ENCODE measurements at regions not wholly inside any gene's neighbourhood (a gene's known extent, or its start where the extent isn't known, plus 50 kb on each side); places are given as distances from the start of the nearest gene placed in this dataset.

- intact Hi-C loops (cut with micrococcal nuclease), result no loop called here
- H3K4me1 ChIP-seq, result peaks cover 28% of the 10 kb centered on the region
- no peak for DNase-seq
Measured at GRCh38 chr13:76720821-76721220, 165.4 kb downstream of the KCTD12 start.

GRCh38 chr13:76720416-76720815 is 165.8 kb downstream of the KCTD12 start:
- no peaks in the 10 kb centered on the region for H3K36me3 ChIP-seq
- no peak overlapping the region for H3K4me3 ChIP-seq
- intact Hi-C loops (cut with micrococcal nuclease), result no loop called here
- peaks cover 24% of the 10 kb centered on the region for H3K4me1 ChIP-seq
- DNase-seq, result no peak
- no peak for TF ChIP-seq CTCF (IDR thresholded peaks at IDR 0.05; ENCODE audit: borderline replicate concordance)
- H3K27me3 ChIP-seq (ENCODE audit: low read depth), result no peaks in the 10 kb centered on the region
- H3K27ac ChIP-seq (replicated peaks), result no peak overlapping the region
- H3K9me3 ChIP-seq (replicated peaks), result no peaks in the 10 kb centered on the region

More at GRCh38 chr13:76720821-76721220, 165.4 kb downstream of the KCTD12 start:
- H3K27ac ChIP-seq (replicated peaks), result no peak overlapping the region
- no peaks in the 10 kb centered on the region for H3K27me3 ChIP-seq (ENCODE audit: low read depth)
- no peaks in the 10 kb centered on the region for H3K36me3 ChIP-seq
- H3K9me3 ChIP-seq (replicated peaks), result no peaks in the 10 kb centered on the region
- H3K4me3 ChIP-seq, result no peak overlapping the region
- TF ChIP-seq CTCF (IDR thresholded peaks at IDR 0.05; ENCODE audit: borderline replicate concordance), result no peak

- no peaks in the 10 kb centered on the region for H3K36me3 ChIP-seq
- DNase-seq, result no peak
- no peaks in the 10 kb centered on the region for H3K27me3 ChIP-seq (ENCODE audit: low read depth)
- H3K27ac ChIP-seq (replicated peaks), result no peak overlapping the region
- no peak overlapping the region for H3K4me3 ChIP-seq
- no peak for TF ChIP-seq CTCF (IDR thresholded peaks at IDR 0.05; ENCODE audit: borderline replicate concordance)
- H3K4me1 ChIP-seq, result peaks cover 20% of the 10 kb centered on the region
- intact Hi-C loops (cut with micrococcal nuclease), result no loop called here
- H3K9me3 ChIP-seq (replicated peaks), result no peaks in the 10 kb centered on the region
Measured at GRCh38 chr13:76719955-76720354, 166.2 kb downstream of the KCTD12 start.

GRCh38 chr13:76717092-76717491 is 169.1 kb downstream of the KCTD12 start:
- no peak overlapping the region for H3K4me3 ChIP-seq
- no peaks in the 10 kb centered on the region for H3K36me3 ChIP-seq
- no peak overlapping the region for H3K27ac ChIP-seq (replicated peaks)
- no peaks in the 10 kb centered on the region for H3K27me3 ChIP-seq (ENCODE audit: low read depth)
- H3K9me3 ChIP-seq (replicated peaks), result no peaks in the 10 kb centered on the region
- intact Hi-C loops (cut with micrococcal nuclease), result no loop called here
- TF ChIP-seq CTCF (IDR thresholded peaks at IDR 0.05; ENCODE audit: borderline replicate concordance), result no peak
- no peak for DNase-seq
- peaks cover 5% of the 10 kb centered on the region for H3K4me1 ChIP-seq

GRCh38 chr13:76715621-76716020 is 170.6 kb downstream of the KCTD12 start:
- no peaks in the 10 kb centered on the region for H3K36me3 ChIP-seq
- TF ChIP-seq CTCF (IDR thresholded peaks at IDR 0.05; ENCODE audit: borderline replicate concordance), result no peak
- no peaks in the 10 kb centered on the region for H3K27me3 ChIP-seq (ENCODE audit: low read depth)
- H3K9me3 ChIP-seq (replicated peaks), result no peaks in the 10 kb centered on the region
- no peak overlapping the region for H3K4me3 ChIP-seq
- intact Hi-C loops (cut with micrococcal nuclease), result no loop called here
- peaks cover 17% of the 10 kb centered on the region for H3K4me1 ChIP-seq
- DNase-seq, result no peak
- peak overlapping the region; percentile 69 for H3K27ac ChIP-seq (replicated peaks)

- no peak for TF ChIP-seq CTCF (IDR thresholded peaks at IDR 0.05; ENCODE audit: borderline replicate concordance)
- no peaks in the 10 kb centered on the region for H3K27me3 ChIP-seq (ENCODE audit: low read depth)
- H3K36me3 ChIP-seq, result no peaks in the 10 kb centered on the region
- peaks cover 22% of the 10 kb centered on the region for H3K4me1 ChIP-seq
- H3K4me3 ChIP-seq, result no peak overlapping the region
- peak overlapping the region; percentile 69 for H3K27ac ChIP-seq (replicated peaks)
- DNase-seq, result no peak
- no peaks in the 10 kb centered on the region for H3K9me3 ChIP-seq (replicated peaks)
- intact Hi-C loops (cut with micrococcal nuclease), result no loop called here
Measured at GRCh38 chr13:76715075-76715474, 171.1 kb downstream of the KCTD12 start.

All from left ventricle myocardium inferior (tissue), 1 donor.